ENCODE measurements at regions not wholly inside any gene's neighbourhood (a gene's known extent, or its start where the extent isn't known, plus 50 kb on each side); places are given as distances from the start of the nearest gene placed in this dataset.
A peak's percentile ranks its signal among the peaks of the same experiment; 100 is the strongest.
"Not testable (repeated sequence)": the region's sequence is repeated elsewhere in the genome, so short reads cannot be mapped to it uniquely, and the experiment has no call there.

DNA sequence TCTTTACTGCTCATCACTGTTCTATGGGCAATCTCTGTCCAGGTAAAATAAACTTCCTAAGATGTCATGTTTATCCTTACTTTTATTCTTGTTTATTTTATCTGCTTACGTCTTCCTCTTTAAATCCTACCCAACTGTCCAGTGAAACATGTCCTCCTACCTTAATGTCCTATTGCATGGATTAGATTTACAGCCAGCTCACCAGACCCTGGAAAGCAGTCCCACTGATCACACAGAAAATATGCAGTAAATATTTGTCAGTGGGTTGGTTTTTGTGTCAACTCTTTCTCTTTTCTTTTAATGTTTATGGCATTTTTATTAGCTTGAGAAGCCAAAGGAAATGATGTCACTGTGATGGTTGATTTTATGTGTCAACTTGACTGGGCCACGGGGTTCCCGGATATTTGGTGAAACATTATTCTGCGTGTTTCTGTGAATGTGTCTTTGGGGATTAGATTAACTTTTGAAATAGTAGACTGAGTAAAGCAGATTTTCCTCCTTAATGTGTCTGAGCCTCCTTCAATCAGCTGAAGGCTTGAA, 258.3 kb downstream of the SRGAP2C start:
- no peak for DNase-seq (ENCODE audit: low read depth)

GRCh38 chr1:121444096-121444495, 259.3 kb downstream of the SRGAP2C start:
- no peak for DNase-seq (ENCODE audit: low read depth)

DNA sequence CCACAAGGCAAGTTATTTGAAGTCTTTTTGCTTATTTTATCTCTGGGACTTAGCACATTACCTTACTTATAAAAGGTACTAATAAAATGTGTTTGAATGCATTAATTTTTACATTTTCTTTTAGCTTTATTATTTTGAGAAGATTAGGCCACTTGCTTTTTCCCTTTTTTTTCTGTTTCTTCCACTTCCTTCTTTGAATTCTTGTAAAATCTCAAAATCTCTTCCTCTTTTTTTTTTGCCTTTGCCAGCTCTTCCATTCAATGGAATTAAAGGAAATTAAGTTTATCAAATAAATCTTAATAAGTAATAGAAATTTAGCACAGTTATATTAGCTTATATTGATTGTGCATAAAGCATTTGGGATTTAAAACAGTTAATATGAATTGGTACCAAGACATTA, 260.9 kb downstream of the SRGAP2C start:
- no peak for DNase-seq (ENCODE audit: low read depth)

DNA sequence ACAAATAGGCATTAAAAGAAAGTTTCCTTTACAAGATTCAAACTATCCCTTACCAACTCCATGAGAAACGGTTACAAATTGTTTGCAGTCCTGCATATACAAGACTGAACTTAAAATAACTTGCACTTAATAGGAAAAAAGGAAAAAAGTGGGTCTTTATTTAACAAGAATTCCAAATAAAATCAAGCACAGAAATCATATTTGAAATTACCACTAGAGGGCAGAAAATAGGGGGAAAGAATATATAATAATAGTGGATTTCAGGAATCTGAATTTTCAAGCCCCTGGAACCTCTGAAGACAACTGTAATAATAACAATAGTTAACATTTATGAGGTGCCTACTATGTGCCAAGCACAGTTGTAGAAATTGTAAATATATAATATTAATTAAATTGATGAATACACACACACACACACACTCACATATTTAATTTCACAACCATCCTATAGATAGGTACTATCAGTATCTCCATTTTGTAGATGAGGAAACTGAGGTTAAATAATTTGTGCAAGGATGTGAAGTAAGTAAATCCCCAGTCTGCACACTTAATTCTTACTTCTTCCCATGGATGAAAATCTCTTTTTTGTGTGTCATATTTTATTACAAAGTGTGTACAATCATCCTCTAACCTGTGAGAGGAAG, 262.6 kb downstream of the SRGAP2C start:
- DNase-seq (ENCODE audit: low read depth): not testable (repeated sequence)

DNA sequence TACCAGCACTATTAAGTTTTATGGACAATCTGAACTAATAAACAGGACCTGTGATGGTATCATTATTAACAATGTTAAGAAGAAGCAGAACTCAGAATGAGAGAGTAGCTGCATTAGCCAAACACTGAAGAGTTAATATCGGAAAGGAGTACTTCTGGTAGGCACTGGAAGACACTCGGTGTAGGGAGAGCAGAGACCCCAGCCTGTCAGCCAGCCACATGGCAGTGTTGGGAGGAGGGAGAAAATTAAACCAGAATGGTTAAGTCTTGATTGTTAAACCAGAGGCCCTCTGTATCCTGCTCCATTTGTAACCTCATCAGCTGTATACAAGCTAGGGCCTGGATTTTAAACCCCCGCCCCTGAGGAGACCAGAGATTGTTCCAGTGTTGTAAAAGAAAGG, 263.3 kb downstream of the SRGAP2C start:
- DNase-seq (ENCODE audit: low read depth): not testable (repeated sequence)

DNA sequence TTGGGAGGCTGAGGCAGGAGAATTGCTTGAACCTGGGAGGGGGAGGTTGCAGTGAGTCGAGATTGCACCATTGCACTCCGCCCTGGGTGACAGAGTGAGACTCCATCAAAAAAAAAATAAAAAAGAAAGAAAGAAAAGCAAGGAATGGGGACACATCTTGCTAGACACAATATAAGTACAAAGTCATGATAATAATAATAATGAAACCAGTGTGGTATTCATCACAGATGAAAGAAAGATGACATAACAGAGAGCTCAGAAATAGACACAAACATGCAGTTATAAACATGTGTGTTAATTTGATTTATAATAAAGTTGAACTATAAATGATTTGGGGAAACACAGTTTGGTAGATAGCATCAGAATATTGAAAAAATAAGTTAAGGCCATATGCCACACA, 264.1 kb downstream of the SRGAP2C start:
- DNase-seq (ENCODE audit: low read depth): no peak

- DNase-seq (ENCODE audit: low read depth): no peak
Observed at GRCh38 chr1:121452484-121452883, 267.7 kb downstream of the SRGAP2C start.

DNA sequence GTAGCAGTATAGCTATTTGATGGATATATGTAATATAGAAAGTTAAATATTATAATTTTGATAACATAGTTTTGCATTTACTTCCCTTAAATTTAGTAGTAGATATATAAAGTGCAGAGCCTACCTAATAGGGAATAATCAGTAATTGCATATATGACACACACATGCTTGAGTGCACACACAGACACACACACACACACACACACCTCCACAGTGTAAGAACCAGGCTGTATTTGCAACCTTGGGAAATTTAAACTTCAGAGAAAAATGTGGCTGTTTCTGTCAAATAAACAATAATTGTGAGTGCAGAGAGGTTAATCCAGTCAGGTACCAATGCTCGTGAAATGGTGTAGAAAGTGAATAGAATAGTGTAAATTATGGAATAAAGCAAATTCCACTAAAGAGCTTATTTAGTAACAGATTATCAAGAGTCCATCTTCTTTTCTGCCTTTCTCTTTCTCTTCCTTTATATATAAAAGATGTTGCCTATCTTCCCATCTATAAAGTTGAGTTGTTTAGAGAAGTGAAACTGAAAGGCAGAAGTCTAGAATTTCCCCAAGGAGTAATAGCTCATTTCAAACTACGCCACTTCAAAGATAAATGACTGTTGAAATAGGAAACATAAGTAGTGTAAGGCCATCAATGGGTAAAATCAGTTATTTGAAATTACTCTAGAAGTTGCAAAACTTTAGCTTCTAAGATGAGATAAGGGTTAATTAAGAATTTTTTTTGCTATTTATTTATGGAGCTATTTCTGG, 273.7 kb downstream of the SRGAP2C start:
- DNase-seq (ENCODE audit: low read depth): no peak

GRCh38 chr1:121459235-121459634, 274.5 kb downstream of the SRGAP2C start:
- DNase-seq (ENCODE audit: low read depth): no peak

- DNase-seq (ENCODE audit: low read depth): not testable (repeated sequence)
Observed at GRCh38 chr1:121469395-121469794, 284.6 kb downstream of the SRGAP2C start.

DNA sequence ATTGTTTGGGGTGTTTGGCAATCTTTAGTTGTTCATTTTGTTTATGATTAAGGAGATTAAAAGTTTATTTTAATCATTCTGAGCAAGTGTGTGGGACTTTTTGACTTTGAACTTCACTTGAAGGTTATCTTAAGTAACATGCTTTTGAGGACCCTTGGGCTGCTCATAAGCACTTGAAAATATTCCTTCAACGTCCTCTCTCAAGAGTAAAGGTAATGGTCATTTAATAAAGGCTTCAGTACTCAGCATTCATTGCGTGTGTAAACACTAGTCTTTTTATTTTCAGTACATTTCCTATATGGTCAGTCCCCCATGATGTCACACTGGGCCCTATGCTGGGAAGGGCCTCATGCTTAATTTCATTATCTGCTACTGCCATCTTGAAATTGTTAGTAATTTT, 285.6 kb downstream of the SRGAP2C start:
- DNase-seq (ENCODE audit: low read depth): not testable (repeated sequence)

- no peak for DNase-seq (ENCODE audit: low read depth)
Observed at GRCh38 chr1:121471523-121471922, 286.7 kb downstream of the SRGAP2C start.

DNA sequence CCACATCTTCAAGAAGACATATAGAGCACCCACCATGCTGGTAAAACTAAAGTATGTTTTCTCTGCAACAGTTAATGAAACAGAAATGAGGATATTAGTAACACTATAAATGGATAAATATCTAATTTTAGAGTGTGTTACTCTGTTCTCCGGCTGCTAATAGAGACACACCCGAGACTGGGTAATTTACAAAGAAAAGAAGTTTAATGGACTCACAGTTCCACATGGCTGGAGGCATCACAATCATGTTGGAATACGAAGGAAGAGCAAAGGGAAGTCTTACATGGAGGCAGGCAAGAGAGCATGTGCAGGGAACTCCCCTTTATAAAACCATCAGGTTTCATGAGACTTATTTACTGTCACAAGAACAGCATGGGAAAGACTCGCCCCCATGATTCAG, 287.2 kb downstream of the SRGAP2C start:
- DNase-seq (ENCODE audit: low read depth): no peak

GRCh38 chr1:121483234-121483633, 298.5 kb downstream of the SRGAP2C start:
- no peak for DNase-seq (ENCODE audit: low read depth)

DNA sequence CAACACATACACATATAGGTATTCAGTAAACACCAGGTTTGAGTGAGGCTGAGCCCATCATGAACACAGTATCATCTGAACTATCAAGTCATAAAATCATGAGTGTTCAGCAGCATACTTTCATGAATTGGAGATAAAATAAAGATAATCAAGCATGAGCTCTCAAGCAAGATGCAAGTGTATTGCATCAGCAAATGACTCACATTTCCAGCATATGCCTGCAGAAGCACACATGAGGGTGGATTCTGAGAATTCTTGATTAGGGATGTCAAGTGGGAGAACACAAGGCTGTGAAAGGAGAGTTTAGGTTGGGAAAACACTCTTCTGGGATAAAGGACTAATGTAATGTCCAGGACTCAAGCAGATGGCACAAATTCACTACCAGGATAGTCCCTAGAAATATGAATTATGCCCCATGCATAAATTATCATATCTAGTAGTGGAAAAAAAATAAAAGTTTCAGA, 299.2 kb downstream of the SRGAP2C start:
- no peak for DNase-seq (ENCODE audit: low read depth)

DNA sequence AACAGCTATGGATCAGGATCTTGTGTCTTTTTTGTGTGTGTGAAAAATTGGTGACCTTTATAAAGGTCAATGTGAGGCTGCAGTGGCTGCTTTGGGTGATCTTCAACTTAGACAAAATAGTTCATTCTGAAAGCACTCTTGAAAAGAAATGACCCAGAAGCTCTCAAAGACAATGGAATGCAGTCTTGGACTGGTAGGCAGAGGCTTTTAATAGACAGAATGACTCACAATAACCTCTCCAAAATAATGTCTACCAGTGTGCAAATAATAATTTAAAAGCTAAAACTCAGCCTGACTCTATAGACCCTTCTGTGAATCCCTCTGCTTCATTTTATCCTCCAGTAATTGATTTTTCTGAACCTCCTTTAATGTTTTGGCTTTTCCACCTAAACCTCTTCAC, 310.0 kb downstream of the SRGAP2C start:
- not testable (repeated sequence) for DNase-seq (ENCODE audit: low read depth)

DNA sequence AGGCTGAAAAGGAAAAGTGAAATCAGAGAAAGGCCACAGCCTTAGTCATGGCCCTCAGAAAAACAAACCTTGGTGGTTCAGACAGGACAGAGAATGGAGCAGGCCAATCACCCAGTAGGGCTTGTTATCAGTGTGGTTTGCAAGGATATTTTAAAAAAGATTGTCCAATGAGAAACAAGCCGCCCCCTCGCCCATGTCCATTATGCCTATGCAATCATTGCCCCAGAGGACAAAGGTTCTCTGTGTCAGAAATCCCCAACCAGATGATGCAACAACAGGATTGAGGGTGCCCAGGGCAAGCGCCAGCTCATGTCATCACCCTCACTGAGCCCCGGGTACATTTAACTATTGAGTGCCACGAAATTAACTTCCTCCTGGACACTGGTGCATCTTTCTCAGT, 326.7 kb downstream of the SRGAP2C start:
- DNase-seq (ENCODE audit: low read depth): not testable (repeated sequence)

- not testable (repeated sequence) for DNase-seq (ENCODE audit: low read depth)
Observed at GRCh38 chr1:121511876-121512275, 327.1 kb downstream of the SRGAP2C start.

- no peak for DNase-seq (ENCODE audit: low read depth)
Observed at GRCh38 chr1:121515235-121515634, 330.5 kb downstream of the SRGAP2C start.

DNA sequence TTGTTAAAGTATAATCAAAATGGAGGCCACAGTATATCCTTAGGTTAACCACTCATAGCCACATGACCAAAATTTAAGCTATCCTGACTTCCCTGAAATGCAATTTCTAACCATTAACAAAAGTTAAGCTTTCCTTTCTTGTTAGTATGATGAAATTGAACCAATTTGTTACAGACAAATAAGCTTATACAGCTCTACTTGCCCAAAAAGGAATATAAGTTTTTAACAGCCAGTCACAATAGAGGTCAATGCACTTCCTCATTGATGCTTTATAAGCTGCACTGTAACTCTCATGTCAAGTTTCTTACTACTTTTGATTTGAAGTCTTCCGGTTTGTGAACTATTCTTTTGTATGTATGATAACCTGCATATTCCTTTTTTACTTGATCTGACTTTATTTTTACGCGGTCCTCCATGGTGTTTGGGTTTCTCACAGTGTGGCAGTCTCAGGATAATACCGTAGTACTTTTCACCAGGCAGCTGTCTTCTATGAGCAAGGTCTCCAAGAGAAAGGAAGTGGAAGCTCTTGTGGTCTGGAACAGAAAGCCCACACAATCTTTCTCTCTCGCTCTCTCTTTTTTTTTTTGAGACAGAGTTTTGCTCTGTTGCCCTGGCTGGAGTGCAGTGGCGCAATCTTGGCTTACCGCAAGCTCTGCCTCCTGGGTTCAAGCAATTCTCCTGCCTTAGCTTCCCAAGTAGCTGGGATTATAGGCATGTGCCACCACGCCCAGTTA, 331.6 kb downstream of the SRGAP2C start:
- DNase-seq (ENCODE audit: low read depth): peak; percentile 18

DNA sequence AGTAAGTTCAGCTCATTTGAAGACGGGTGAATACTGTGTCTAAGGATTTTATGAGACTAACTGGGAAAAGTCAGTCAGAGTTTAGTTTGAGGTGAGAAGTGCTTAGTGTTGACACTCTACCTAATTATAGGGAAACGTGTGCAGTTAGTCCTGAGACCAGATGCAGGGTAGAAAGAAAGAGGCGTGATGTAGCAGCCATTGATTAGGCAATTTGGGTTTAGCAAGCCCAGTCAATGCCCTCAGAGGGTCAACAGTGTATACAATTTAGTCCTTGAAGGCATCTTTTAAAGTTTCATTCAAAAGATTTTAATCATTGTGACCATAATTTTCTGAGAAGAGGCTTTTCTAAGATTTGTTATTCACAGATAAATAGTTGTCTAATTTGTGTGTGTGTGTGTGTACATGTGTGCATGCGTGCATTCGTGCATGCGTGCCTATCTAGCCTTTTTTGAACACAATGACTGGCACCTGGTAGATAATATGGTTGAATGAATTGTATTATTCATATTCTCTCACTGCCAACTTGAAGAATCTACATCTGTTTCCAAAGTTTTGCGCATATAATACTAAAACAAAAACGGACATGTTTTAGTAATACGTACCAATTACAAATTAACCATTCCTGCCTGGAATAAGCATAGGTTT, 332.9 kb downstream of the SRGAP2C start:
- no peak for DNase-seq (ENCODE audit: low read depth)

DNA sequence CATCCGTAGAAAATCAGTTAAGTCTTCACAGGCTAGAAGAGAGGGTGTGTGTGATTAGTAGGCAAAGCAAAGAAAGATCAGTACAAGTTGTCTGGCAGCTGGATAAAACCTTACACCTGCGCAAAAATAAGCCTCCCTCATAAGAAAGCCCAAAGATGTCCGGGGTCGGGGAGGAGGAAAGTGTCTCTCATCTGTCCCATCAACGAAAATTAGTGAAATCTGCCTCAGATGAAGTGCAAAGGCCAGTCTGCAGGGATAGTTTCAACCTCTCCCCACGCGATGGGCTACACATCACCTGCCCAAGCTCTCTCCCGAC, 333.9 kb downstream of the SRGAP2C start:
- DNase-seq (ENCODE audit: low read depth): no peak

Measured in T-helper 22 cell (primary cell).